CD14-positive monocyte (primary cell): ENCODE measurements at regions not wholly inside any gene's neighbourhood (a gene's known extent, or its start where the extent isn't known, plus 50 kb on each side); places are given as distances from the start of the nearest gene placed in this dataset.

ENCODE experiments used
- DNase-seq, 3 donors: peaks; one replicate each; pipeline ENCODE4 v3.0.0-alpha.2; 2011 to 2022
- H2AFZ ChIP-seq: 2 replicates; pipeline ENCODE4 v1.6.0; 2012; ENCODE audit warnings: mild to moderate bottlenecking, low read depth, low read length, inconsistent platforms; ENCODE audit not compliant: insufficient read depth, poor library complexity, severe bottlenecking
- H3K27ac ChIP-seq, 2 donors: 1 replicate in 1 of 2; 2 replicates in 1 of 2; pipeline ENCODE4 v1.5.1; 2012 to 2013; ENCODE audit warnings: low read length in 2 of 2, control low read depth in 1 of 2, inconsistent platforms in 1 of 2, low read depth in 1 of 2, mild to moderate bottlenecking in 1 of 2
- H3K27me3 ChIP-seq, 2 donors: one replicate each; pipeline versions ENCODE4 v1.6.0 to v1.6.1; 2011 to 2013; ENCODE audit warnings: low read length in 2 of 2; ENCODE audit not compliant: control insufficient read depth in 2 of 2, insufficient read depth in 2 of 2
- H3K36me3 ChIP-seq, 2 donors: replicated peaks in 1 of 2; 1 replicate in 1 of 2; 2 replicates in 1 of 2; pipeline versions ENCODE4 v1.5.1 to v1.6.1; 2012 to 2013; ENCODE audit warnings: low read length in 2 of 2, control low read depth in 1 of 2, inconsistent platforms in 1 of 2, mild to moderate bottlenecking in 1 of 2; ENCODE audit not compliant: insufficient read depth in 2 of 2, control insufficient read depth in 1 of 2
- H3K4me1 ChIP-seq, 2 donors: 1 replicate in 1 of 2; 2 replicates in 1 of 2; pipeline versions ENCODE4 v1.5.1 to v1.6.1; 2012 to 2013; ENCODE audit warnings: low read length in 2 of 2, control low read depth in 1 of 2, inconsistent platforms in 1 of 2, mild to moderate bottlenecking in 1 of 2, moderate library complexity in 1 of 2; ENCODE audit not compliant: insufficient read depth in 2 of 2, control insufficient read depth in 1 of 2
- H3K4me2 ChIP-seq: replicated peaks from 2 replicates; pipeline ENCODE3; 2012; ENCODE audit warnings: low read length, moderate library complexity, mild to moderate bottlenecking; ENCODE audit not compliant: poor library complexity, severe bottlenecking; ENCODE audit errors: extremely low read depth
- H3K4me3 ChIP-seq, 3 experiments: fragments of 200-600 bp in 1 of 3; sonication (generic) in 1 of 3; replicated peaks in 1 of 3; 1 replicate in 2 of 3; 2 replicates in 1 of 3; pipeline ENCODE4 v1.5.1; 2011 to 2013; ENCODE audit warnings: low read length in 3 of 3, mild to moderate bottlenecking in 3 of 3, control low read depth in 2 of 3, low read depth in 2 of 3, inconsistent platforms in 1 of 3, moderate library complexity in 1 of 3
- H3K79me2 ChIP-seq: 2 replicates; pipeline ENCODE4 v1.6.0; 2012; ENCODE audit warnings: mild to moderate bottlenecking, control low read depth, inconsistent platforms, low read length, moderate library complexity; ENCODE audit not compliant: insufficient read depth
- H3K9ac ChIP-seq: 2 replicates; pipeline ENCODE4 v1.6.0; 2017; ENCODE audit warnings: low read length, mild to moderate bottlenecking; ENCODE audit not compliant: insufficient read depth, poor library complexity, severe bottlenecking
- H3K9me3 ChIP-seq, 2 donors: replicated peaks in 1 of 2; 1 replicate in 1 of 2; 2 replicates in 1 of 2; pipeline versions ENCODE4 v1.5.1 to v1.6.1; 2012 to 2013; ENCODE audit warnings: low read length in 2 of 2, control low read depth in 1 of 2; ENCODE audit not compliant: control insufficient read depth in 1 of 2, insufficient read depth in 1 of 2
- H4K20me1 ChIP-seq: 2 replicates; pipeline ENCODE4 v1.6.0; 2012; ENCODE audit warnings: mild to moderate bottlenecking, low read length, control low read depth, moderate library complexity; ENCODE audit not compliant: insufficient read depth
- H3K27ac Mint-ChIP-seq, 7 donors: one replicate each; pipeline ENCODE4 v1.8.0; 2020; ENCODE audit warnings: mild to moderate bottlenecking in 7 of 7, mixed read lengths in 7 of 7, moderate library complexity in 6 of 7, inconsistent platforms in 2 of 7
- H3K27me3 Mint-ChIP-seq, 3 donors: one replicate each; pipeline ENCODE4 v1.8.0; 2021 to 2022; ENCODE audit warnings: low read depth in 3 of 3, mild to moderate bottlenecking in 3 of 3, mixed read lengths in 3 of 3, moderate library complexity in 3 of 3, inconsistent platforms in 1 of 3
- H3K36me3 Mint-ChIP-seq, 2 donors: one replicate each; pipeline ENCODE4 v1.8.0; 2020; ENCODE audit warnings: mixed read lengths in 2 of 2, inconsistent platforms in 1 of 2, mild to moderate bottlenecking in 1 of 2
- H3K4me1 Mint-ChIP-seq: one replicate; pipeline ENCODE4 v1.8.0; 2020; ENCODE audit warnings: mild to moderate bottlenecking, mixed read lengths
- H3K4me3 Mint-ChIP-seq, 2 donors: one replicate each; pipeline ENCODE4 v1.8.0; 2020; ENCODE audit warnings: mild to moderate bottlenecking in 2 of 2, mixed read lengths in 2 of 2, moderate library complexity in 1 of 2
- H3K9me3 Mint-ChIP-seq, 7 donors: one replicate each; pipeline ENCODE4 v1.8.0; 2020 to 2022; ENCODE audit warnings: mixed read lengths in 7 of 7, mild to moderate bottlenecking in 6 of 7, moderate library complexity in 6 of 7, inconsistent platforms in 2 of 7
- CTCF ChIP-seq: fragments of 200-600 bp; IDR thresholded peaks from one replicate; pipeline ENCODE4 v1.8.0; 2022; ENCODE audit warnings: antibody characterized with exemption, mild to moderate bottlenecking
- WGBS: methylation state at CpG from one replicate; pipeline ENCODE4 v1.1.5; 2013; ENCODE audit warnings: missing lambda C conversion rate; ENCODE audit not compliant: insufficient coverage; 5-methylcytosine and 5-hydroxymethylcytosine counted together
- intact Hi-C, 2 donors: fragments of 100-400 bp; cut with micrococcal nuclease; formaldehyde crosslinking; loops; one replicate each; pipeline versions ENCODE4 v1.15.0 to v1.15.1; 2023

GRCh38 chr2:5491523-5491922 is 200.7 kb upstream of the SOX11 start:
- intact Hi-C loops: no loop called here
- Histone ChIP-seq H3K4me3 (no peak overlapping the region), H3K9ac (no peak overlapping the region), H2AFZ (no peak overlapping the region), H3K36me3 (no peaks in the 10 kb centered on the region), H3K4me2 (no peak overlapping the region), H3K9me3 (no peaks in the 10 kb centered on the region), H3K4me1 (no peaks in the 10 kb centered on the region), H4K20me1 (no peaks in the 10 kb centered on the region), H3K27me3 (no peaks in the 10 kb centered on the region), H3K27ac (no peak overlapping the region), H3K79me2 (no peaks in the 10 kb centered on the region)
- Mint-ChIP-seq H3K27ac (no peak overlapping the region), H3K27me3 (peaks cover 0 to 2% (median 0%) of the 10 kb centered on the region in 3 donors), H3K4me3 (no peak overlapping the region), H3K4me1 (no peaks in the 10 kb centered on the region), H3K36me3 (no peaks in the 10 kb centered on the region), H3K9me3 (peaks cover 0 to 8% (median 0%) of the 10 kb centered on the region in 7 donors)
- 83% methylated on average over 1 of the region's 3 CpGs for WGBS
- no peak for TF ChIP-seq CTCF
- no peak for DNase-seq

GRCh38 chr2:5493256-5493655 is 198.9 kb upstream of the SOX11 start:
- peaks cover 0 to 2% (median 0%) of the 10 kb centered on the region in 3 donors for H3K27me3 Mint-ChIP-seq

More at GRCh38 chr2:5493256-5493655, 198.9 kb upstream of the SOX11 start:
- Mint-ChIP-seq H3K4me1 (no peaks in the 10 kb centered on the region), H3K36me3 (no peaks in the 10 kb centered on the region), H3K4me3 (no peak overlapping the region), H3K27ac (no peak overlapping the region), H3K9me3 (peaks cover 0 to 4% (median 0%) of the 10 kb centered on the region in 7 donors)
- no peak for DNase-seq
- no peak overlapping the region for H3K4me3 ChIP-seq
- no peak overlapping the region for H3K4me2 ChIP-seq
- no peaks in the 10 kb centered on the region for H3K27me3 ChIP-seq
- no peaks in the 10 kb centered on the region for H3K36me3 ChIP-seq
- H3K9ac ChIP-seq: no peak overlapping the region
- intact Hi-C loops: no loop called here
- no peak for TF ChIP-seq CTCF
- no peaks in the 10 kb centered on the region for H3K79me2 ChIP-seq
- no peaks in the 10 kb centered on the region for H3K4me1 ChIP-seq
- no peaks in the 10 kb centered on the region for H4K20me1 ChIP-seq
- no peak overlapping the region for H3K27ac ChIP-seq
- no peak overlapping the region for H2AFZ ChIP-seq
- no peaks in the 10 kb centered on the region for H3K9me3 ChIP-seq
- 90% methylated on average over 14 of the region's 17 CpGs for WGBS
